KOPT-K1 (cell line): ENCODE measurements at regions not wholly inside any gene's neighbourhood (a gene's known extent, or its start where the extent isn't known, plus 50 kb on each side); places are given as distances from the start of the nearest gene placed in this dataset.

ENCODE experiments used
- H3K27ac ChIP-seq: fragments of 200-600 bp; sonication (generic); 2 replicates; pipeline ENCODE4 v1.5.1; 2016; ENCODE audit warnings: antibody characterized with exemption, mild to moderate bottlenecking, low read depth, low read length; ENCODE audit not compliant: poor library complexity, severe bottlenecking
- H3K36me3 ChIP-seq: fragments of 200-600 bp; sonication (generic); 2 replicates; pipeline ENCODE4 v1.5.1; 2017; ENCODE audit warnings: antibody characterized with exemption, mild to moderate bottlenecking, low read length, moderate library complexity; ENCODE audit not compliant: insufficient read depth
- H3K9me3 ChIP-seq: fragments of 200-600 bp; sonication (generic); 2 replicates; pipeline ENCODE4 v1.5.1; 2017; ENCODE audit warnings: antibody characterized with exemption, low read length, mild to moderate bottlenecking; ENCODE audit not compliant: insufficient read depth, poor library complexity, severe bottlenecking

GRCh38 chr18:38007026-38007425, 441.4 kb upstream of the CELF4 start:
- Histone ChIP-seq H3K27ac (no peak overlapping the region), H3K36me3 (no peaks in the 10 kb centered on the region), H3K9me3 (no peaks in the 10 kb centered on the region)

DNA sequence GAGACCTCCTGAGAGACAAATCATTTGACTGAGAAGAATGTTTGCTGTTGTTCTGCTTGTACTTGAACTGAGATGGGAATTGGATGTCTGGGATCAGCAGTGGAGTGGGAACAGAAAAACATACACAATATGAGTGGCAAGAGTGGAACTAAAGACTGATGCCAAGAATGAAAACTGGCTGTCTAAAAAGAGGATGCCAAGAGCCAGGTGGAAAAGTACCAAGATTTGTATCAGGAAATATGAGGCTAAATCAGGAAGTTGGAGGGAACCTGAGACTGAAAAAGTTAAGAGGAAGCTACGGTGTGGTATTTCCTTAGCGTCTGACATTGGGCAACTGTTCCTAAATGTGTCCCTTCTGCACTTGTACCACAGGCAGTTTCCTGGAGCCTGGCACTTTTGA, 440.9 kb upstream of the CELF4 start:
- Histone ChIP-seq H3K9me3 (no peaks in the 10 kb centered on the region), H3K36me3 (no peaks in the 10 kb centered on the region), H3K27ac (no peak overlapping the region)

- H3K9me3 ChIP-seq = no peaks in the 10 kb centered on the region
- no peaks in the 10 kb centered on the region for H3K36me3 ChIP-seq
- no peak overlapping the region for H3K27ac ChIP-seq
These were observed 432.1 kb upstream of the CELF4 start for GRCh38 chr18:37997695-37998094.

DNA sequence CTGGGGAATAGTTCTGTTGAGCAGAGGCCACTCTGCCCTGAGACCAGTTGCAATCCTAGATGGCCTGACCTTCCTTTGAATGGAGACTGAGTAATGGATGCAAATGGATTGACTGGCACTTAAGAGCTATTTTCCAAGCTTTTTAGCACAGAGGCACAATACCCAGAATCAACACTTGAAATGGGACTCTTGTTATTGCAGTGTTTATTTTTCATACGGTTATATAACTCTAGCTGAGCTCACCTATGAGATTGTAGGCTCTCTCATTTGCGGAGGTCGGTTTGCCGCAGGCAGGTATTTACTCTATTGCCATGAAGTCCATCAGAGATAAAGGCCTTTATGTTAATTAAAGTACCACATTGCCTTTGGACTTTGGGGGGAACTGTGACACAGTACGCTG, 422.3 kb upstream of the CELF4 start:
- no peak overlapping the region for H3K27ac ChIP-seq
- H3K9me3 ChIP-seq = no peaks in the 10 kb centered on the region

GRCh38 chr18:37986665-37987064, 421.1 kb upstream of the CELF4 start:
- Histone ChIP-seq H3K36me3 (no peaks in the 10 kb centered on the region), H3K27ac (no peak overlapping the region), H3K9me3 (no peaks in the 10 kb centered on the region)

More for the DNA sequence above, 422.3 kb upstream of the CELF4 start:
- H3K36me3 ChIP-seq = no peaks in the 10 kb centered on the region

DNA sequence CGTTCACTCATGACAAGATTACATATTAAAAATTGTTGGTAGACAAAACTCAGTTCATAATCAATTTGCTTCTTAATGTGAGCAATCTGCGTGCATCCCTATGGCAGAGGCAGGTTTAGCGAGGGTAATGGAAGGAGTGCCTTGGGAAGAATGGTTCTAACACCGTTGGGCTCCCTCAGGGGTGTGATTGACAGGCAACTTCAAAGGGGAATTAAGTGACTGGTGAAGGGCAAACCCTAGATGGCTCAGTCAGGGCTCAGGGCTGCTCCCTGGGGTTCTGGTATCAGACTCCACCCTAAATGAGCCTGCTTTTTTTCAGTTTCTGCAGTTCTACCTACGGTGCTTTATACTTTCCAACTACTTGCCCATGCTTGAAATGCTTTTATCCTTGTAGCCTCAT, 419.5 kb upstream of the CELF4 start:
- no peak overlapping the region for H3K27ac ChIP-seq
- H3K36me3 ChIP-seq = no peaks in the 10 kb centered on the region
- no peaks in the 10 kb centered on the region for H3K9me3 ChIP-seq

- H3K36me3 ChIP-seq = no peaks in the 10 kb centered on the region
These were observed 415.0 kb upstream of the CELF4 start for GRCh38 chr18:37980556-37980955.

DNA sequence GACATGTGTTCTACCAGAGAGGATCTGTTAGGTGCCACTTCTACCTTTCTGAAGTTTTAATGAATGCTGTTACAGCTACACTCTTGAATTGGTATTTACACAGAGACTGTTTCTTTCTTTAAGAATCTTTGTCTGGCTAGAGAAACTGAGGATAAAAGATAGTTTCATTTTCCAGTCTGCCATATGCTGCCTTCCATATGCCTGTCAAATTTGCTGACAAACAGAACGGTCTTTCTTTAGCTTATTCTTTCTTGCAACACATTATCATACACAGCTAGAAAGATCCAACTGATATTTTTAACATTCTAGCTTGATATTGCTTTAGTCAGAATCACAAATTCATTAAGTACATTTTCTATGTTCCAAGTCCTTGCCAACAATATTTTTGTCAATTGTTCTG, 409.8 kb upstream of the CELF4 start:
- Histone ChIP-seq H3K27ac (no peak overlapping the region), H3K9me3 (no peaks in the 10 kb centered on the region), H3K36me3 (no peaks in the 10 kb centered on the region)

More at GRCh38 chr18:37980556-37980955, 415.0 kb upstream of the CELF4 start:
- Histone ChIP-seq H3K9me3 (no peaks in the 10 kb centered on the region), H3K27ac (no peak overlapping the region)

- Histone ChIP-seq H3K36me3 (no peaks in the 10 kb centered on the region), H3K27ac (no peak overlapping the region), H3K9me3 (no peaks in the 10 kb centered on the region)
These were observed 401.7 kb upstream of the CELF4 start for GRCh38 chr18:37967261-37967660.

- no peaks in the 10 kb centered on the region for H3K9me3 ChIP-seq
- no peaks in the 10 kb centered on the region for H3K36me3 ChIP-seq
- H3K27ac ChIP-seq = no peak overlapping the region
These were observed 400.0 kb upstream of the CELF4 start for GRCh38 chr18:37965572-37965970.

DNA sequence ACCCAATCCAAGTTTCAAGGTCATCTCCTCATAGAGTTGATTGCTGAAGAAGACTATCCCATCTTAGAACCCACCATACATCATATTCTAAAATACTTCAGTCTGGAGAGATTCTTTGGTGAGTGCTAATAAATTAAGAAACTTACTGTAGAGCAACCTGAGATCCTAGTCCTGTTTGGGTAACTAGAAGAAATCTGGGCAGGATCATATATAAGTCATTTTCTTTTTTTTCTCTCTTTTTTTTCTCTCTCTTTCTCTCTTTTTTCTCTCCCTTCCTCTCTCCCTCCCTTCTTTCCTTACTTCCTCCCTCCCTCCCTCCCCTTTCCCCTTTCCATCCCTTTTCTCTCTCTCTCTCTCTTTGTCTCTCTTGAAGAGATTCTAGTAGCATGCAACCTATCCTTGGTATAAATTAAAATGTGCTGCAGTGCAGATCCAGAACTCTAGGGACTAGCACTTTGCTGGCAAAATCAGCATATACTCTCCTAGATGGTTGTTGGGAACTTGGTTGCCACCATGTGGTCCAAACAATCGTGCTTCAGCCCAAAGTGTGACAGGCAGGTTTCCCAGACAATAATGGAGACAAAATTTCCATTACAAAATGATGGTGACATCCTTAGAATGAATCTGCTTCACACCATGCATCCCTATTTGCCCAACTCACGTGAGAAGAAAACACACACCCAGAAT, 399.4 kb upstream of the CELF4 start:
- H3K36me3 ChIP-seq = no peaks in the 10 kb centered on the region
- no peaks in the 10 kb centered on the region for H3K9me3 ChIP-seq
- H3K27ac ChIP-seq = no peak overlapping the region

- Histone ChIP-seq H3K36me3 (no peaks in the 10 kb centered on the region), H3K9me3 (no peaks in the 10 kb centered on the region), H3K27ac (no peak overlapping the region)
These were observed 398.2 kb upstream of the CELF4 start for GRCh38 chr18:37963837-37964236.

- no peaks in the 10 kb centered on the region for H3K9me3 ChIP-seq
- H3K27ac ChIP-seq = no peak overlapping the region
- no peaks in the 10 kb centered on the region for H3K36me3 ChIP-seq
These were observed 396.8 kb upstream of the CELF4 start for GRCh38 chr18:37962316-37962966.

DNA sequence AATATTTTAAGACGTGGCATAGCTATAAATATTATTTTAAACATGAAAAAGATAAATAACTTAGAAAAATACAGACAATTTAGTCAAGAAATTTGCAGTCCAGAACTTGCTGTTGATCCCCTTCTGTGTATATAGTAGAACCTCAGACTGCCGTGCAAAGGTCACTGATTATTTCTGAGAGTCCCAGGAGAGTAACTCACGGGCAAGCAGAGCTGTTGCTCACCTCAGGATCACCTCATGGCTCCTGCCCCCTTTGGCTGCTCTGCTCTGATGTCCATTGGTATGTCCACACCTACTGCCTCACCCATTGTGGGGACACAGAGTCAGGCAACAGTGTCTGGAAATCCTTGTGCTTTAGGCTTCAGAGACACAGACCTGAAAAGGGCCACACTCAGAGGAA, 392.9 kb upstream of the CELF4 start:
- no peak overlapping the region for H3K27ac ChIP-seq
- H3K9me3 ChIP-seq = no peaks in the 10 kb centered on the region
- H3K36me3 ChIP-seq = no peaks in the 10 kb centered on the region

DNA sequence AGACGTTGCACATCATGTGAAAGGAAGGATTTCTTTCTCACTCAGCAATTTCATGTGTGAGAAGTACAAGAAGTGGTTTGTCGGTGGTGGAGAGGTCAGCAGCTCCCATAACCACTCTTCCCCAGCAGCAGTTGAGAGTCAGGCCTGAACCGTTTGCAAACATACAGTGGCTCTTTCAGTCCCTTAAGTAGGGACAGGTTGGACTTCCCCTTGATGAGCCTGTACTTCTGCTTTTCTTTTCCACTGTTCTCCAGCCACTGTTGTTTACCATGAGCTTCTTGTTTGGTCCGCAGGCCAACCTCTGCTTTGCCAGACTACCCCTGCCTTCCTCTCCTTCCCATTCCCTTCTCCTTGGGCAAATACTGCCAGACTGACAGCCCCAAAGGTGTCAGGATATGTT, 391.3 kb upstream of the CELF4 start:
- Histone ChIP-seq H3K36me3 (no peaks in the 10 kb centered on the region), H3K9me3 (no peaks in the 10 kb centered on the region), H3K27ac (no peak overlapping the region)

DNA sequence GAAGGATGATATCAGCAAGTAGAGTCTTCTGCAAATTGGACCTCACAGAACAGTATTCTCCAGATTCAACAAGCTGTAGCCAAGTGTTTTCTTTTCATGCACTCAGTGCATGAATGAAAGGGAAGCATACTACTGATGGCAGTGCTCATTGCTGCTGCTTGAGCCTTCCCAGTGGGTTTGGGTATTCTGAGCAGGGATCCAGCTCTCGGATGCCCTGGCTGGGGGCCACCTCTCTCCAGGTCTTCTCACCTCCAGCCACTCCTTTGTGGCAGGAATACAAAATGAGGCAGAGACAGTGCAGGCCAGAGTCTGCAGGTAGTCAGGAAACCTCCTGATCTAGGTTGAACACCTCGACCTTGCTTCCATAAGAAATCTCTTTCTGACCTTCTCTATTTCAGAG, 390.4 kb upstream of the CELF4 start:
- no peaks in the 10 kb centered on the region for H3K9me3 ChIP-seq
- no peaks in the 10 kb centered on the region for H3K36me3 ChIP-seq
- H3K27ac ChIP-seq = no peak overlapping the region
